IPS-NIHi7 (cell line): ENCODE measurements at regions not wholly inside any gene's neighbourhood (a gene's known extent, or its start where the extent isn't known, plus 50 kb on each side); places are given as distances from the start of the nearest gene placed in this dataset.
"Not testable (repeated sequence)": the region's sequence is repeated elsewhere in the genome, so short reads cannot be mapped to it uniquely, and the experiment has no call there.

Experiments
- DNase-seq: peaks from one replicate; pipeline ENCODE4 v3.0.0; 2012; ENCODE audit warnings: mixed read lengths; ENCODE audit errors: extremely low spot score

DNA sequence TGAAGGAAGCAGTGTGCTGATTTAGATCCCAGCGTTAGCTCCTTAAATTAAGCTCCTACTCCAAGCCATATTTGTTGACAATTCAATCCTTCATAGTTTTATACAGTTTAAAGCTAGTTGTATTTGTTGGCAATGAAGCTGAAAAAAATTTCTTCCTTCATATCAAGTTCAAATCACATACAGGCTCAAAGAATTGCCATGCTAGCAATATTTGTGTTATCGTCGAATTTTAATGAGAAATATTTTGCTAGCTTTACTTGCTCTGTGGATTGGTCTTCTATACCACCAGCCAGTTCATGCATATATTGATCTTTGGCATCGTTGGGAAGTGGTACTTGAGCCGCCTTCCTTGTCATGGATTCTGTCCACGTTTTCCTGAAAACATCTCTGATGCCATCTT, 204.6 kb upstream of the HDAC4 start:
- no peak for DNase-seq

- no peak for DNase-seq
These were observed 204.0 kb upstream of the HDAC4 start for GRCh38 chr2:239604861-239605260.

- no peak for DNase-seq
These were observed 202.9 kb upstream of the HDAC4 start for GRCh38 chr2:239603411-239604356.

- DNase-seq: peak; percentile 7
These were observed 201.8 kb upstream of the HDAC4 start for GRCh38 chr2:239602290-239603282.

- DNase-seq: no peak
These were observed 201.1 kb upstream of the HDAC4 start for GRCh38 chr2:239601880-239602279.

- peak; percentile 16 for DNase-seq
These were observed 200.5 kb upstream of the HDAC4 start for GRCh38 chr2:239601201-239601851.

DNA sequence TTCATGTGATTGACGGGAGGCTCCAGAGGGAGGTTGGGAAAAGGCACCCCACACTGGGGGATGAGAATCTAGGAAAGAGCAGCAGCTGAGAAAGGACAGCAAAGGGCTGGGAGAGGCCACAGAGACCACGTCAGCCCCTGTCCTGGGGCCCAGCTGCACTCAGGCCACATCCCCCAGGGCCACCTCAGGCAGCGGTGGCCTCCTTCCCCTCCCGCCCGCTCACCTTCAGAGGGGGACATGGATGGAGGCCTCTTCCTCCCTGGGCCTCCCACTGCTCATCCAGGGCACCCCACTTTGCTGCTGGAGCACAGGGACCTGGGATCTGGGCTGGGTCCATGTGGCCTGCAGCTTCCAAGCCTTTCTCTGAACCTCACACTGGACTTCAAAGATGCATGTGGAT, 199.8 kb upstream of the HDAC4 start:
- peak; percentile 6 for DNase-seq

DNA sequence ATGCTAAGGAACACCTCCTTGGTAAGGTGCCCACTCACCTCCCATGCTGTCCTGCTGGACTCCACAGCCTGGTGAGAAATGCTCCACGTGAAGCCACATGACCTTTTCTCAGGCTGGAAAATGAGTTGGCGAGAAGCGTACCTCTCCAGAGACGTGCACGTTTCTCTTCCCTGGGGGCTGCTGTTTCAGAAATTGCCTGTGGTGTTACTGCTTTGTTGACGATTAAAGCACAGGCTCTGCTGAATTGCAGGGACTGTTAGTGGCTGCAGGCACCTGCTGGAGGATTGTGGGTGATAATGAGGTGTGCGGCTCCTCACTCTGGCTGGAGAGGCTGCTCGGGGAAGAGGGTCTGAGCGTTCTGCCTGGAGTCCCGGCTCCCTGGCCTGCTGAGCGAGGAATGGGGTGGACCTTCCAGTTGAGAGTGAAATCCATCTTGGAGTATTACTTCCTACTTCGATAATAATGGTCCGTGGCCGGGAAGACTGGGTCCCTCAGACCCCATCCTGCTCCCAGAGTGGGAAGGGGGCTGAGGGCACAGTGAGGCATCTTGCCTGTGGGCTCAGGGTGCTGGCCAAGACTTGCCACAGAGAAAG, 199.3 kb upstream of the HDAC4 start:
- DNase-seq: peak; percentile 11

- peak; percentile 12 for DNase-seq
These were observed 198.5 kb upstream of the HDAC4 start for GRCh38 chr2:239599299-239599698.

DNA sequence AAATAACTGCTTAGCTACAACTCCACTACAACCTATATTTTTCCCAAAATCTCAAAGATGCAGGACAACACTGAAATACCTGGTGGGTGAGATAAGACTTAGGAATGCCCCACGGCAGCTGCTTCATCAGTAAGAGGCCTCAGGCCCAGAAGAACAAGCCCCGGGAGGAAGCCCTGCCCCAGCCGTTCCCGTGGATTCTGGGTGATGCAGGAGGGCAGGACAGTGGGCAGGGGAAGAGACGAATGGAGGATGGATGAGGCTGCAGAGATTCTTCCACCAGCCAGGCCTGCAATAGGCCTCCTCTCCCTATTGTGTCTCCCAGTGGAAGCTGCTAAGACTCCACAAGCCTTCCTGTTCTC, 197.9 kb upstream of the HDAC4 start:
- DNase-seq: peak; percentile 13

- peak; percentile 7 for DNase-seq
These were observed 197.4 kb upstream of the HDAC4 start for GRCh38 chr2:239598011-239598731.

DNA sequence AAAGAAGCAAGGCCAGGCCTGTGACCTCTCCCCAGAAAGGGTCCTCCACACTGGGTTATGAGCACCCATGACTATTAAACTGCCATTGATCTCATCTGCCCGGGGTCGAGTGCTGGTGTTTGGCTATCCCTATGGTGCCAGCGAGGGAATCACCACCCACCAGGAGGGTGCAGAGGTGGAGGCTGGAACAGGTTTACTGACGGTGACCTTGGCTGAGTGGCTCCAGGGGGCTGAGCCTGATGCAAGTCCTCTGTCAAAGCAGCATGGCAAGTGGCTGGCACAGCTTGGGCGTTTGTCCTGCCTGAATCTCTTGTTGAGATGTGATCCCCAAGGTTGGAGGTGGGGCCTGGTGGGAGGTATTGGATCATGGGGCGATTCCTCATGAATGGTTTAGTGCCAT, 196.4 kb upstream of the HDAC4 start:
- DNase-seq: no peak

GRCh38 chr2:239596792-239597191, 196.0 kb upstream of the HDAC4 start:
- DNase-seq: no peak

- no peak for DNase-seq
These were observed 195.4 kb upstream of the HDAC4 start for GRCh38 chr2:239596253-239596652.

- DNase-seq: no peak
These were observed 194.9 kb upstream of the HDAC4 start for GRCh38 chr2:239595726-239596125.

- no peak for DNase-seq
These were observed 194.2 kb upstream of the HDAC4 start for GRCh38 chr2:239594772-239595608.

- DNase-seq: no peak
These were observed 193.4 kb upstream of the HDAC4 start for GRCh38 chr2:239594019-239594771.

DNA sequence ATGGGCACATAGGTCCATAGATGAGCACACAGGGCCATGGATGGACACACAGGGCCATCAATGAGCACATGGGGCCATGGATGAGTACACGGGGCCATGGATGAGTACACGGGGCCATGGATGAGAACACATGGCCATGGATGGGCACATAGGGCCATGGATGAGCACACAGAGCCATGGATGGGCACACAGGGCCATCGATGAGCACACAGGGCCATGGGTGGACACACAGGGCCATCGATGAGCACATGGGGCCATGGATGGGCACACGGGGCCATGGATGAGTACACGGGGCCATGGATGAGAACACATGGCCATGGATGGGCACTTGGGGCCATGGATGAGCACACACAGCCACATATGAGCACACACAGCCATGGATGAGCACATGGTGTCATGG, 192.6 kb upstream of the HDAC4 start:
- no peak for DNase-seq

DNA sequence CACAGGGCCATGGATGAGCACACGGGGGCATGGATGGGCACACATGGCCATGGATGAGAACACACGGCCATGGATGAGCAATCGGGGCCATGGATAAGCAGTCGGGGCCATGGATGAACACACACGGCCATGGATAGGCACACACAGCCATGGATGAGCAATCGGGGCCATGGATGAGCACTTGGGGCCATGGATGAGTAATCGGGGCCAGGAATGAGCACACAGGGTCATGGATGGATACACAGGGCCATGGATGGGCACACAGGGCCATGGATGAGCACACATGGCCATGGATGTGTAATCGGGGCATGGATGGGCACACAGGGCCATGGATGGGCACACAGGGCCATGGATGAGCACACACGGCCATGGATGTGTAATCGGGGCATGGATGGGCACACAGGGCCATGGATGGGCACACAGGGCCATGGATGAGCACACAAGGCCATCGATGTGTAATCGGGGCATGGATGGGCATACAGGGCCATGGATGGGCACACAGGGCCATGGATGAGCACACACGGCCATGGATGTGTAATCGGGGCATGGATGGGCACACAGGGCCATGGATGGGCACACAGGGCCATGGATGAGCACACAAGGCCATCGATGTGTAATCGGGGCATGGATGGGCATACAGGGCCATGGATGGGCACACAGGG, 191.9 kb upstream of the HDAC4 start:
- not testable (repeated sequence) for DNase-seq
